IPS-NIHi7 (cell line): ENCODE measurements at regions not wholly inside any gene's neighbourhood (a gene's known extent, or its start where the extent isn't known, plus 50 kb on each side); places are given as distances from the start of the nearest gene placed in this dataset.
"Not testable (repeated sequence)": the region's sequence is repeated elsewhere in the genome, so short reads cannot be mapped to it uniquely, and the experiment has no call there.

Experiments used
- DNase-seq: peaks from one replicate; pipeline ENCODE4 v3.0.0; 2012; ENCODE audit warnings: mixed read lengths; ENCODE audit errors: extremely low spot score

DNA sequence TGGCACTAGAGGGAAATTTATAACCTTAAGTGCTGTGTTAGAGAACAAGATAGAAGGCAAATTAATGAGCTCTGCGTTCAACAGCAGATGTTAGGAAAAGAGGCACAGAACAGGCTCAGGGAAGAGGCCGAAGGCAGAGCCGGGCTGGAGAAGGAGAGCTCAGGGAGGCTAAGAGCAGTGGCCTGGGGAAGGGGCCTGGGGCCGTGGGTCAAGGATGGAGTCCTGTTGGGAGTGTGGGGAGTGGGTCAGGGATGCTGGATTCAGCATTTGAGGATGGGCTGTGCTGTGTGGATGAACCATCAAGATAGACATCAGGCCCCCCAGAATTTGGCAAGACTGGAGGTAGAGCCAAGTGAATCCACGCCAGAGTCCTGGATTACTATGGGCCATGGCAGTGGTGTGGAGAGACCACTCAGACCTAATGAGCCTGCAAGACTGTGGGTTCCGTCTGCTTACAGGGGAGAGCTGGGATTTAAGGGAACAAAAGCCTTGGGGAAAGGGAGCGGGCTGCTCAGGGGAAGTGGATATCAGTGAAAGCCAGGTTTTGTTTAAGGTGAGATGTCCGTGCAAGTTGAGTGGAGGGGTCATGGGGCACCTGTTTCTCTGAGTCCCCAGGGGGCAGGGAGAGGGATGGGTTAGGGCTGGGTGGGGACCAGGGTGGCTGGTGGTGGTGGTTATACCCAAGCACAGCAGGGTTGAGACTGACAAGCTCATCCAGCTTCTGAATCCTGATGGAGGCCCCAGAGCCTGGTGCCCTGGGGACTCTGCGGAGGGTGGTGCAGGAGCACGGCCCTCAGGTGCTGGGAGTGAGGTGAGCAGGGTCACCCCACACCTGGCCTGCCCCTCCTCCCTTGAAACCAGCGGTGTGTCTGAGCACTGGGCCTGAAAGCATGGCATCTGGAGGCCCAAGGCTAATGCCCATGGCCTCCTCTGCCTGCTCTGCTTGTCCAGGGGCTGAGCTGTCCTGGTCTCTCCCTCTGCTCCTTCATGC lies 101.7 kb downstream of the BMS1 start:
- no peak for DNase-seq

DNA sequence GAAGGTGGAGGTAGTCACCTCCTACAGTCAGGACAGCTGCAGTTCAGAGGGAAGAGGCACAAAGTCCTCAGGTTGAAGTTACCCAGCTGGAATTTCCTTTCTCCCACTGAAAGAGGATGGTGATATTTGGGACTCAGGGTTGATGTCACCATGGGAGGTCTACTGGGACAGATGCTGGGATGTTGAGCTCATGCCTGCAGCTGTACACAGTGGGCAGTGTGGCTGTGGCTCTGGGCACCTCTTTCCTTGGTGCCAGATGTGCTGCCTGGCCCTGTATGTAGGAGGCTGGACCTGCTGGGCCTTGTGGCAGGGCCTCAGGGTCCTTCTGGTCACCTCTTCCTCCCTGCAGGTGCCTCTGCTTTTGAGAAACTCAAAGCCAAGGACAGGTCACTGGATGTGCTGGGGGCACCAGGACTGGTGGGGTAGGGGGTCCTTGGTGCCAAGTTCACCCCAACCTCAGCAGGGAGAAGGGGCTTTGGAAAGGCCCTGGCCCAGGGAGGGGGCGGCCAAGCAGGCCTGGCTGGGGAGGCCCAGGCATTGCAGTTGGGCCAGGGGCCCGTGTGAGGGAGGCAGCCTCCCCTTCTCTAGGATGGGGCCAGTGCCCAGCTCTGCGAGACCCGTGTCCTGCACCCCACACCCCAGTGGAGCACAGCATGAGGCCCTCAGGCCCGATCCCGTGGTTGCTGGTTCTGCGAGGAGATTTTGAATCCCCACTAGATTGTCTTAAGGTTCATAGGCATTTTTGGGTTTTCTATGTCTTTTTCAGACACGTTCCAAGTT lies 103.1 kb downstream of the BMS1 start:
- DNase-seq: no peak

DNA sequence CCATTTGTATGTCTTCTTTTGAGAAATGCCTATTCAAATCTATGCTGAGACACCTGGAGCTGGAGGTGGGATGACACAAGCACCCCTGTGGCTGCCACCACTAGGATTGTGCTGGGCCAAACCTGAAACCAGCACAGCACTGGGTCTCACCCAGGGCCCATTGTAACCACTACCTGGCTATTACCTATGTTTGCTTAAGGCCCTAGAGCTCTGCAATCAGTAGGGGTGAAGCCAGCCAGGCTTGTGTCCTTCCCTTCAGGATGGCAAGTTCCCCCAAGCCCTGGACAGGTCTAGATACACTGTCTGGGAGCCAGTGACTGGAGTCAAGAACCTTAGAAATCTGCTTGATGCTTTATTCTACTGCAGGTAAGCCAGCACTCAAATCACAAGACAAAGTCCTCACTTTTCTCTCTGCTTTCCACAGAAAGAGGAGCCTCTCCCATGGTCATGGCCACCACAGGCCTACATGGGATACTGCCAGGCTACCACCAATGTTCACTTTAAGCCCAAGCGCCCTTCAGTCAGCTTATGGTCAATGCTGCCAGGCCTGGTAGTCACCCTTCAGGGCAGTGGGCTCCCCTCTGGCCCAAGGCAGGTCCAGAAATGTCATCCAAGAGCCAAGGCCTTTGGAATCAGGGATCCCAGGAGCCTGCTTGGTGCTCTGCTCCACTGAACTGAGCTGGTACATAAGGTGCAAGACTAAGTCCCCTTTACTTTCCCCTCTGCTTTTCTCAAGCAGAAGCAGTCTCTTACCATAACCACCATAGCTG lies 105.3 kb downstream of the BMS1 start:
- no peak for DNase-seq

DNA sequence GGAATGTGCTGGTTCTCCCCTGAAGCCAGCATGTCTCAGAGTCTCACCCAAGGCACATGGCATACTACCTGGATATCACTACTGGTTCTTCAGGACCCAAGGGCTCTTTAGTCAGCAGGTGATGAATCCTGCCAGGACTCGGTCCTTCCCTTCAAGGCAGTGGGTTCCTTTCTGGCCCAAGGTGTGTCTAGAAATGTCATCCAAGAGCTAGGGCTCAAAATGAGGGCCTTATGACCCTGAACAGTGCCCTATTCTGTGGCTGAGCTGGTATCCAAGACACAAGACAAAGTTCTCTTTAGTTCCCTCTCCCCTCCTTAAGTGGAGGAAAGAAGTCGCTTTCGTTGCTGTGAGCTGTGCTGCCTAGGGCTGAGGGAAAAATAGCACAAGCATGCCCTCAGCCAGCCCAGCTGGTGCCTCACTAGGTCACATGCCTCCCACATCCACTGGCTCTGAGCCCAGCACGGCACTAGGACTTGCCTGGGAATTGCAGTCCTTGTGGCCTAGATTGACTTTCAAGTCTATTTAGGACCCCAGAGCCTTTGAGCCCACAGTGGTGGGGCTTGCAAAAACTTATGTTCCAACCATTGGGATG lies 106.0 kb downstream of the BMS1 start:
- no peak for DNase-seq

DNA sequence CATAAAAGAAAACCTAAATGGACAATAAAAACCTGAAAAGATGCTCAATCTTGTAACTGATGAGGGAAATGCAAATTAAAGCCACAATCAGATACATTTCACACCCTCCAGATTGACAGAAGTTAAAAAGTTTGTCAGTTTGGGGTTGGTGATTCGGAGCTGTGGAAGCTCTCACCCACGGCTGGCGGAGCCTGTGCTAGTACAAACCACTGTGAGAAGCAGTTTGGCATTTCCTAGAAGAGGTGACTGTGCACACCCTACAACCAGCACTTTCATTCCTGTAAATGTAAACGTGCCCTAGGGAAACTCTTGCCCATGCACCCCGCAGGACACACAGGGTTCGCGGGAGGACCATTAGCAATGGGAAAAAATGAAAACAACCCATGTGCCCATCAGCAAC lies 114.1 kb downstream of the BMS1 start:
- no peak for DNase-seq

DNA sequence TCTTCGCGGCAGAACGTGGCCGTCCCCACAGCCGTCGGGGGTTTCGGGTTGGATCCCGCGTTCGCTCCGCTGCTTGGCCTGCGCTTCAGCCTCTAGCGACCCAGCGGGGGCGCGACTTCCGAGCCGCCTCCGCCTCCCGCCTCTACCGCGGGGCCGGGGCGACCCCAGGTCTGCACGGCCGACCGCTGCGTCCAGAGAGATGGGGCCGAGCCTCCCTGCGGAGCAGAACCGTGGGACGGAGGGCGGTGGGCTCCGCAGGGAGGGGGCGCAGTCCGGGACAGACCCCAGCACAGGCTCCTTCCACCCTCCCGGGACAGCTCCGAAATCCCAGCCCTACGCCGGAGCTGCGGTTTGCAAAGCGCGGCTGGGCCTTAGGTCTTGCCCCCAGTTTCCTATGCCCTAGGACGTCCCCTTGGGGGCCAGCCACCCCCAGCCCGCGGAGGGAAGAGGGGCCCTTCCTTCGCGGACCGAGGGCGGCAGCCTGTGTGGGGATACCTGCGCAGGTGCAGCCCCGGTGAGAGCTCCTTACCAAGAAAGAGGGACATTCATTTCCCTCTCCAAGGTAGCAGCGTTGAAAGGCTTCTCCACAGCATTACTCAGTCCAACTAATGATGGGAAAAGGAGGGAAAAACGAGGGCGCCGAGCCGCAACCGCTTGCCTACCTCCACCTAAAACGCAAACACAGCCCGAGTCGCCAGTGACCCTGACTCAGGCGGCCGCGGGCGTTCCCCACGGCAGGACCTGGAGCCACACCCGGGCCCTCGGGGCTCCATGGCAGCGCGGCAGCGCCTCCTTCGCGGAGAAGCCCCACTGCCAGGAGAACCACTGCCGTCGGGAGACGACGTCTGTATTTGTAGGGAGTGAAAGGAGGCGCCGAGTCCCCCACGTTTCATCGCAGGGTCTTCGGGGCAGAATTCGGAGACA lies 115.7 kb downstream of the BMS1 start:
- DNase-seq: no peak

DNA sequence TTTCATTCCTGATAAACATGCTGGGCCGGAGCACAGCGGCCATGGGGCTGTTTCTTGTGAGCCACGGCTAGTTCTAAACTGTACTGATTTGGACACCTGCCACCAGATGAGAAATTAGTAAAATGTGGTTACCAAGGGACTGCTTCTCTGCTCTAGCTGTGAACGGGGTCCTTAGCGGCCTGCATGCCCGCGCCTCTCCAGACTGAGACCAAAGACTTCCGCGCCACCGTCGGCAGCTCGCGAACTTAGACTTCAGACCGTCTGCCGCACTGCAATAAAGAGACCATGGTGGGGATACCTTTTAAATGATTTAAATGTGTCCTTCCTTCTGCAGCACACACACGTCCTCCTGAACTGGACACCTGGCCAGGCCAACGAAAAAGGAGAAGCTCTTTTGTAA lies 116.4 kb downstream of the BMS1 start:
- DNase-seq: no peak

DNA sequence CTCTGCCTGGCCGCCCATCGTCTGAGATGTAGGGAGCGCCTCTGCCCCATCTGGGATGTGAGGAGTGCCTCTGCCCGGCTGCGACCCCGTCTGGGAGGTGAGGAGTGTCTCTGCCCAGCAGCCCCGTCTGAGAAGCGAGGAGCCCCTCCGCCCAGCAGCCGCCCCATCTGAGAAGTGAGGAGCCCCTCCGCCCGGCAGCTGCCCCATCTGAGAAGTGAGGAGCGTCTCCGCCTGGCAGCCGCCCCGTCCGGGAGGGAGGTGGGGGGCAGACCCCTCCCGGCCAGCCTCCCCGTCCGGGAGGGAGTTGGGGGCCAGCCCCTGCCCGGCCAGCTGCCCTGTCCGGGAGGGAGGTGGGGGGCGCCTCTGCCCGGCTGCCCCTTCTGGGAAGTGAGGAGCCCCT lies 117.8 kb downstream of the BMS1 start:
- DNase-seq: not testable (repeated sequence)

DNA sequence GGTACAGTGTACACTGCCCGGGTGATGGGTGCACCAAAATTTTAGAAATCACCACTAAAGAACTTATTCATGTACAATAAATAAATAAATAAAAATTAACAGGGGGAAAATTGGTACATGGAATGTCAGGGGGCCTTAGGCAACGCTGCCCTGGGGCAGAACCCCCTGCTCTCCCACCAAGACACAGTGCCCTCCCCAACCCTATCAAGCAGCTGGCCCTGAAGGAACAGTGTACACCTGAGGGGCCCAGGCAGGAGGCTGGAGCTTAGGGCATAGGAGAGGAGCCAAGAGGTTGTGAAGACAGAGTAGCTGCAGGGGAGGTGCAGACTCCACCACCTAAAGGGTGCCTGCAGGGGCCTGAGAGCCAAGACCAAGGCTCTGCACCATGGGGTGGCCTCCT lies 128.8 kb downstream of the BMS1 start:
- no peak for DNase-seq

DNA sequence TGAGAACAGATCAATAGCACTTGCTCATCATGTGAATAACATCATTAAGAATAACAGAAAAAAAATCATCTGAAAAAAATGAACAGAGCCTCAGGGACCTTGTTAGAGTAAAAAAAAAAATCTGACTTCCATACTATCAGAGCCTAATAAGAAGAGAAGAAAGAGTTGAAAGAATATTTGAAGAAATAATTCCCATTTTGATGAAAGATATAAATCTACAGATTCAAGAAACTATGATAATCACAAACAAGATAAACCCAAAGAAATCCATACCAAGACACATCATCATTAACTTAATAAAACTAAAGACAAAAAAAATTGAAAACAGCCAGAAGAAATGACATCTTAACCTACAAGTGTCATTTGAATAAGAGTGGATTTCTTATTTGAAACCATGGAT lies 134.4 kb downstream of the BMS1 start:
- no peak for DNase-seq

DNA sequence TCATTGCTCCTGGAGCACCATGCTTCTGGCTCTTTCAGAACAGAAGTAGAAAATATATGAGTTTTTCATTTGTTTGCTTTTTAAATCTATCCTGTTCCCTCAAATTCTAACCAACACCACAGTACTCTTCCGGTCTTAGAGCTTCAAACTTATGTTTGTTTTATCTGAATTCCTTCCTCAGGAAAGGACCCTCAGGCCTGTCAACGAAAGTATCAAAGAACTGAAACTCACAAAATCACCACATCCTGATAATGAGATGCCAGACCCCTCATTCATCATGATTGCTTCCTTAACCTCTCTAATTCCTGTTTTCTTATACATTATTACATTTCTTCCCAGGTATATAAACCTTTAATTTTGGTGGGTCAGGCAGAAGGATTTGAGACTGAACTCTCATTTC lies 135.2 kb downstream of the BMS1 start:
- no peak for DNase-seq

DNA sequence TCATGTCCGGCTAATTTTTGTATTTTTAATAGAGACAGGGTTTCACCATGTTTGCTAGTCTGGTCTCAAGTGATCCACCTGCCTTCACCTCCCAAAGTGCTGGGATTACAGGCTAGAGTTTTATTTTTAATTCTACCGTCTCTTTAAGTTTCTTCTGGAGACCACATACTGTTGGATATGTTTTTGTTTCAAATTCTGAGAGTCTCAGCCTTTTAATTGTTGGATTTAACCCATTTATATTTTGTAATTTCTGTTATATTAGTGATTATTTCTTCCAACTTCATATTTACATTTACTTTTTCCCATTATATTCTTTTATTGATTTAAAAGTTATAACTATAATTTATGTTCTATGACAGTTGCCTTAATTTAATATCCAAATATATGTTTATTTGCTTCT lies 139.4 kb downstream of the BMS1 start:
- no peak for DNase-seq

DNA sequence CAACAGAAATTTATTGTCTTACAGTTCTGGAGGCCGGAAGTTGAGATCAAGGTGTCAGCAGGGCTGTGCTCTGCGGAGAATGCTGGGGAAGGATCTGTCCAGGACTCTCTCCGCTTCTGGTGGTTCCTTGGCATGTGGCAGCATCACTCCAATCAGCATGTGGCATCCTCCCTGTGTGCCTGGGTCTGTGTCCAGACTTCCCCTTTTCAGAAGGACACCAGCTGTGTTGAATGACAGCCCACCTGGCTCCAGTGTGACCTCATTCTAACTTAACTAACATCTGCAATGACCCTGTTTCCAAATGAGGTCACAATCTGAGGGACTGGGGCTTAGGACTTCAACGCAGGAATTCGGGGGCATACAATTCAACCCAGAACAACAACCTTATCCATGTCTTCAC lies 141.9 kb downstream of the BMS1 start:
- DNase-seq: no peak

DNA sequence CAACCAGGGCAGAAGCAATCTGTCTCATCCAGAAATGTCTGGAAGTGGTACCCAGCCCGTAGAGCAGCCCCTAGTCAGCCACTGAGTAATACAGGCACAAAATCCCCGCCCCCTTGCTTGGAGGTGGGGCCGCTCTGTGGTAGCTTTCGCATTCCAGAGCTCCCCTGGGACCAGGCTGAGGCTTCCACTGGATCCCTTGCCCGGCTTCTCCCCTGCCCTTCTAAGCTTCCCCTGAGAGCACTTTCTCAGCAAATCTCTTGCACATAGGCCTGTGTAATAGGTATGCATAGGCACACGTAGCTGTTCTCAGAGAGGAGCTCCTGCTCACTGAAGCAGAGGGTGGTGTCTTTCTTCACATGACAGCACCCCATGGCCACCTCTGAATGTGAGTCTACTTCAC lies 144.2 kb downstream of the BMS1 start:
- peak; percentile 85 for DNase-seq

DNA sequence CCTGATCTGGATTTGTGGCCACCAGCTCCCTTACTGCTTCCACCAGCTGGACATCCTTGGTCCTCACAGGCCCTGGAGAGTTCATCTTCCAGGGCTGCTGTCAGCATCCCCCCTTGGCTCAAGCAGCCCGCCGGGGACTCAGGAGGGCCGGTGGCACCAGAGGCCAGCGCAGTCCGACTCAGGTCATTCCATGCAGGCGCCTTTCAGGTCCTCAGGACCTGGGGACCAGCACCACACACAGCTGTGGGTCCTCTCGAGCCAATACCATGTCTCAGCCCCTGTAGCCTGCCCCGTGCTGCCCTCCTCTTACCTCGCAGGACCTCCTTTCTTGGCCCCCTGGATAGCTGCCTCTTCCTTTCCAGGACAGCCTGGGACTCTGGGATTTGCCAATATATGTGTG lies 145.5 kb downstream of the BMS1 start:
- DNase-seq: no peak

DNA sequence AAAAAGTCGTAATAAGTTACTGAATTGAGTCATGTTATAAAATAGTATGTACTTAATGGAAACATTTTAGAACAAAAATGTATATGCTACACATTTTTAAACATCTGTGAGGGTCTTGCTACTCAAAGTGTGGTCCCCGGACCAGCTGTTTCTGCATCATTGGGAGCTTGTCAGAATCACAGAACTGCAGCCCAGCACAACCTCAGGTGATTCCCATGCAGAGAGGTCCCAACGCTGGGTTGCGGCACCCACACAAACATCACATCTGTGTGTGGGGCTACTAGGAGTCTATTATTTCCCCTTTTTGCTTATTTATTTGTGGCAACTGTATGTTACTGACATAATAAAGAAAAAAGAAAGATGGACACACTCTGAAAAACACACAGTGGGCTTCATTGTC lies 146.6 kb downstream of the BMS1 start:
- no peak for DNase-seq

DNA sequence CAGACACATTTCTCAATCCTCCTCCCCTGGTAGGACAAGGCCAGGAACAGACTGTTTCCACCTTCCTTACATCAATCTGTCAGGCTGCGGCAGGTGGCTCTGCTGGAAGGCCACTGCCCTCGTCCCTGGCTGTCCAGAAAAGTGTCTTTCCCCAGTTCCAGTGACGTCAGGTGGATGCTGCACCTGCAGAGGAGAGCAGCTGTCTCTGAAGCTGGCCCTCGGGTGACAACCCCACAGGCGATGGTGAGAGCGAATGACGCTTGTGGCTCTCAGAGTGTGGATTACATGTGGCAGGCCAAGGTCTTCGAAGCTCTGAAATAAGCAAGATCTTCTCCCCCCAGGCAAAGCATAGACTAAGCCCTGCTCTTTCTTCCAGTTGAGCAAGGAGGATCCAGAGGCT lies 146.9 kb upstream of the RET start:
- no peak for DNase-seq

DNA sequence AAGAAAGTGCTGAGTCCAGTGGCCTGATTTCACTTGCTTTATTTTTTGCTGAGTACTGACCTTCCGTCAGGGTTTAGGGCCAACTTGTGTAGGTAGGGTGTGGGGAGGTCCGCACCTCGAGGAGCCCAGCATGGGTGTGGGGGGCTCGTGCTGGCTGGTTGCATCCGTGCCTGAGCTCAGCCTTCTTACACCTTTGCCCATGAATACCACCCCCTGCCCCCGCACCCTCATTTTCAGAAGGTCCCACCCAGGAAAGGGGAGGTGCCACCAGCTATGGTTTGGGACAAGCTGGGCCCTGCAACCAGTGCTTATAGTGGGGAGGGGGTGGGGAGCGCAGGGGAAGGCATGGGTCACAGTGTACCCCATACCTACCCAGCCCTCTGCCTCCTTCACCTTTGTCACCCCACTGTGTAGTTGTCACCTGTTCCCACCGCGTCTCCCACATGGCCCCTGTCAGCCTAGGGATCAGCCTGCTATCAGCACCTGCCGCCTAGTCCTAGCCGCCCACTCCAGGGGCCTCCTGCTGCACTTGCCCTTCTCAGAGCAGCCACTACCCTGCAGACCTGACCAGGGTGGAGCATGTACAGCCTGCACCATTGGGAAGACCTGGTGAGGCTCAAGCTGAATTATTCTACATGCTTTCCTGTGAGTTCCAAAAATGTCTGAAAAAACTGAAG lies 146.2 kb upstream of the RET start:
- DNase-seq: no peak

DNA sequence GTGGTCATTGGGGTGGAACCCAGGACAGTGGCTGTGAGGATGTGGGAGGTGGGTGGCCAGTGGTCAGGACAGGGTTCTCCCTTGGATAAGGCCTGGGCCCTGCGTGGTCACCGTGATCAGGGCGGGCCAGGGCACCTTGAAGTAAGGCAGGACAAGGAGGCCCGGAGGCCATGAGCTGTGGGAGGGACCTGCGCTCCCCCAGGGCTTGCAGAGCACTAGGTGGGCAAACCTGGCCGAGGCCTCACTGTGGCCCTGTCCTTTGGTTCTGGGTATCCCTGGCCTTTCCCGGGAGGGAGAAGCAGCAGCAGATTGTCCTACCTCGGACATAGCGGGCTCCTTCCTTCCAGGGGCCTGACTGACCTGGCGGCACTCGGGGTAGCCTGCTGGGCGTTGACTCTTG lies 144.8 kb upstream of the RET start:
- no peak for DNase-seq
